Vagina (tissue), 2 donors: ENCODE measurements at regions not wholly inside any gene's neighbourhood (a gene's known extent, or its start where the extent isn't known, plus 50 kb on each side); places are given as distances from the start of the nearest gene placed in this dataset.

Experiments
- POLR2A ChIP-seq, 2 donors: fragments of 450-650 bp; IDR thresholded peaks; one replicate each; pipeline ENCODE4 v1.6.1; 2017; ENCODE audit warnings: antibody characterized with exemption in 2 of 2, mild to moderate bottlenecking in 2 of 2, moderate library complexity in 2 of 2
- POLR2AphosphoS5 ChIP-seq, 2 donors: sonication (generic); formaldehyde crosslinking; IDR thresholded peaks; one replicate each; pipeline ENCODE4 v1.9.0; 2017; ENCODE audit warnings: antibody characterized with exemption in 2 of 2, mild to moderate bottlenecking in 2 of 2, low read depth in 1 of 2; ENCODE audit not compliant: insufficient read depth in 1 of 2
- TF ChIP-seq, protein P1 (sequence below), 3 experiments: fragments of 450-650 bp in 2 of 3; fragments of 200-600 bp in 1 of 3; sonication (generic) in 1 of 3; IDR thresholded peaks; one replicate each; pipeline ENCODE4 v1.5.1; 2017 to 2019; ENCODE audit warnings: antibody characterized with exemption in 3 of 3, mild to moderate bottlenecking in 2 of 3, moderate library complexity in 2 of 3

GRCh38 chr7:98795741-98796493, 73.9 kb downstream of the TMEM130 start:
- TF ChIP-seq, protein P1, sequence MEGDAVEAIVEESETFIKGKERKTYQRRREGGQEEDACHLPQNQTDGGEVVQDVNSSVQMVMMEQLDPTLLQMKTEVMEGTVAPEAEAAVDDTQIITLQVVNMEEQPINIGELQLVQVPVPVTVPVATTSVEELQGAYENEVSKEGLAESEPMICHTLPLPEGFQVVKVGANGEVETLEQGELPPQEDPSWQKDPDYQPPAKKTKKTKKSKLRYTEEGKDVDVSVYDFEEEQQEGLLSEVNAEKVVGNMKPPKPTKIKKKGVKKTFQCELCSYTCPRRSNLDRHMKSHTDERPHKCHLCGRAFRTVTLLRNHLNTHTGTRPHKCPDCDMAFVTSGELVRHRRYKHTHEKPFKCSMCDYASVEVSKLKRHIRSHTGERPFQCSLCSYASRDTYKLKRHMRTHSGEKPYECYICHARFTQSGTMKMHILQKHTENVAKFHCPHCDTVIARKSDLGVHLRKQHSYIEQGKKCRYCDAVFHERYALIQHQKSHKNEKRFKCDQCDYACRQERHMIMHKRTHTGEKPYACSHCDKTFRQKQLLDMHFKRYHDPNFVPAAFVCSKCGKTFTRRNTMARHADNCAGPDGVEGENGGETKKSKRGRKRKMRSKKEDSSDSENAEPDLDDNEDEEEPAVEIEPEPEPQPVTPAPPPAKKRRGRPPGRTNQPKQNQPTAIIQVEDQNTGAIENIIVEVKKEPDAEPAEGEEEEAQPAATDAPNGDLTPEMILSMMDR (IDR thresholded peaks at IDR 0.05), result no peak
- TF ChIP-seq POLR2A (IDR thresholded peaks at IDR 0.05), result no peak
- no peak for TF ChIP-seq POLR2AphosphoS5 (IDR thresholded peaks at IDR 0.05; ENCODE audit: insufficient read depth in 1 of 2, low read depth in 1 of 2)
